Activated naive CD4-positive, alpha-beta T cell (primary cell): ENCODE measurements at regions not wholly inside any gene's neighbourhood (a gene's known extent, or its start where the extent isn't known, plus 50 kb on each side); places are given as distances from the start of the nearest gene placed in this dataset.

Source experiments
- DNase-seq, 4 experiments: peaks; one replicate each; lab custom pipeline; 2025; lab: John Stamatoyannopoulos, UW

DNA sequence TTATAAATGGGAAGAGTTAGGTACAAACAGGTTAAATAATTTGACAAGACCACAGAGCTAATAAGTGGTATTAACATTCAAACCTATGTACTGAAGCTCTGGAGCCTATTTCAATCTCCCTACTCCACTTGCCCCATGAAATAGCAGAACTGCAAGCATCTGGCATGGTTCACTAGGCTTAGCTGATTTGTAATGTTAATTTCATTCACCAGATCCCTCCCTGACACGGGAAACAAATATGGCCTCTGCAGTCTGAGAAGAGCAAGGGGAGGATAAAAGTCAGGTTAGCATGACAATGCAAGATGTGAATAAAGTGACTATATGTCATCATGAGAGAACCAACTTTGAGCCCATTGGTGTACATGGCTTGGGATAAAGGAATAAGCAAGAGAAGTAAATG is 428.8 kb downstream of the BRINP1 start:
- DNase-seq: no peak

DNA sequence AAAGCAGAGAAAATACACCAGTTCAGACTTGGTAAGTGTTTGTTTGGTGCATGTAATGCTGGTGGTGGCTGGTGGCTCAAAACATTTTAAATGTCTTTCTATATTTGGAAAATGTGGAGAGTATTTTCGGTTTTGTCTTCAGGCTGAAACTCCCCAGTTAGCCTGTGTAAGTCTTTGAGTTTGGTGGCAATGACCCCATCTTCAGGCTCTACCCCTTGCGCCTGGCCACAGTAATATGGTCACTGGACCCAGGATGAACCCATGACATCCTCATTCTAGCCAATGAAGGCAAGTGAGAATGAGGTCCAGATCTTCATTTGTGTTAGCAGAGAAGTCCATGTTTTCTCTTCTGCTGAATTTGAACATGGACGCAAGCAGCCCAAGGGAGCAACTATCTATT is 422.6 kb downstream of the BRINP1 start:
- no peak for DNase-seq

DNA sequence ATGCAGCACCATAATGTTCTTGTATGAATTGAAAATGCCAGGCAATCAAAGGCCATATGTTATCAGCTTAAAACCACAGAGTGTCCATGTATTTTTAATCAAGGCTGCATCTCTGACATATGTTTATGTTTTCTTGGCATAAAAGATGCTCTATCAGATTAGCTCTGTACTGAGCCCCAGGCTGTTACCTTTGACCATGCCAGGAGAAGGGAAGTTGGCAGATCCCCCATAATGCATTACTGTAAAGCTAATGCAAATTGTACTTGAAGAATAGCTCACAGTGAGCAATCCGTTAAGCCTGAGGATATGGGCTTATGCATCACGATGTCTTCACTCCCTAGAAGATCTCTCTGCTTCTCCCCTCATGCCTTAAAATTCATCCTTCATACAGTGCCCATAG is 414.4 kb downstream of the BRINP1 start:
- DNase-seq: no peak

DNA sequence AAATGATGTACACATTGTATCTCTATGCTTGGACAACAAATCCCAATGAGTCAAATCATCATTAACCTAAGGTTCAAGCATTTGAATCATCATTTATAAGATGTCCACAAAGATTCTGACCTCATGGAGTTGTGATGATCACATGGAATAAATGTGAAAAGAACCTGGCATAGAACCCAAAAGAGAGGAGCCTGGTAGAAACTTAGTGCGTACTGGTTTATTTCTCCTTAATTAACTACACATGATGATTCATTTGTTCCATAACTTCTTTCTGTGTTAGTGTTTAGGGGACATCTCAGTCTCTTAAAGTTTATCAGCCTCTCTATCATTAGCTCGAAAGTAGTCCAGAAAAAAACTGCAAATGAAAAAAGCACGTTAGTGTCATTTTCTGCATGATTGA is 411.6 kb downstream of the BRINP1 start:
- no peak for DNase-seq

DNA sequence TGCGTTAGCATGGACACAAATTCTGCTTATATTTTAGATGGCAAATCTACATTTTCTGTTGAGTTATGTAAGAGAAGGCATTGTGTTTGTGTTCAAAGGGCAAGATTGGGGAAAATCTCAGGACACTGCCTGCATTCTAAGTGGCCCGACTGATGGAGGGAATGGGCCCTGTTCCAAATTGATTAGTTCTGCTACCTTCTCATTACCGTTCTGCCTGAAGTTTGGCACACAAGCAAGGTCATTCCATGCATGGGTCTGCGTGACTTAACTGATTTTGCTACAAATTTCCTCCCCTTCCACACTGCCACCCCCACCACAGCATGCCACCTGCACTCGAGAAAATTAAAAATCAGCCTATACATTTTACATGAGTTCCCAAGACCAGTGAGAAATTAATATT is 409.9 kb downstream of the BRINP1 start:
- no peak for DNase-seq

DNA sequence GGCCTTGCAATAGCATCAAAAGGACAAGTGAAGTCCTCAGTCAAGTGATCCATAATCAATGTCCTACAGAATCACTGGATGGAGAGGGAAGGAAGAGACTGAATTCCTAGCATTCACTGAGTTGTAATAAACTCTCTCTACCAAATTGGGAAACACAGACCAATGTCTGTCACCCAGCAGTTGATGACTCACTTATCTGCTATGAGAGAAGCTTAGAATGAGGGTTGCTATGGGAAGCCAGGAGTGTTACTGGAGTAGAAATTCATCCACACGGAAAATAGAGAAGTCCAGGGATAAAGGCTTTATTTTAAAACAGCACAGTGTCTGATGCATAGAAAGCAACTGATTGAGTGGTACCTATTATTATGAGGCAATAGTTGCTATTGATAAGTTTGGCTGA is 407.4 kb downstream of the BRINP1 start:
- DNase-seq: no peak

DNA sequence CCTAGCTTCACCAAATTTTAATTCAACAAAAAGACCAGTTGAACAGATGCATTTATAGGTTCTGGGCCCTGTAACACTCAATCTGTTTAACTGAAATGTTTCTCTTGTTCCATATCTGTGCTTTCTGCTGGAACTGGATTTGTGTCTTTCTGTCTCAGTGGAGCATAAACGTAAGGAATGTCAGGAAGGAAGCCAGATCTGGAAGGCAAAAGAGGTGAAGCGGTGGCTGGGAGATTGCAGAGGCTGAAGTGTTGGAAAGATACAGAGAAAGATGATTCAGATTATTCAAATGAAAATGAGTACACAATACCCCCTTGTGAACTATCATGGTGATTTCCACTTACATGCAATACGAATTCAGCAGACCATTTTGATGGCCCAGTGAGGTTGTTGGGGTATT is 406.8 kb downstream of the BRINP1 start:
- no peak for DNase-seq

DNA sequence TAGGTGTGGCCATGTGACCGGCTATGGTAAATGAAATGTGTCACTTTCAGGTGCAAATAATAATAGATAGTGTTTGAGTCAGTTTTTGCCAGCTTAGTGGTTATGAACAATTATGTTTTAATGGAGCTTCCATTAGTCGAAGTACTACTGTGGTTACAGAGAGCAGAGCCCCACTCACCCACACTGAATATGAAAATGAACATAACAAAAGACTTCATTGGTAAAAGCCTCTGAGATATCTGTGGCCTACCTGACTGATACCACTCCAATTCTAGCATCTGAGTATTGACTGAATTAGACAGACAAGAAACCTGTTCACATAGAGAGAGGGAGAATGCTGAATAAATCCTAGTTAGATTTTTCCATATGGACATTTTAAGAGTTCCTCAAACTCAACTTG is 405.6 kb downstream of the BRINP1 start:
- no peak for DNase-seq

DNA sequence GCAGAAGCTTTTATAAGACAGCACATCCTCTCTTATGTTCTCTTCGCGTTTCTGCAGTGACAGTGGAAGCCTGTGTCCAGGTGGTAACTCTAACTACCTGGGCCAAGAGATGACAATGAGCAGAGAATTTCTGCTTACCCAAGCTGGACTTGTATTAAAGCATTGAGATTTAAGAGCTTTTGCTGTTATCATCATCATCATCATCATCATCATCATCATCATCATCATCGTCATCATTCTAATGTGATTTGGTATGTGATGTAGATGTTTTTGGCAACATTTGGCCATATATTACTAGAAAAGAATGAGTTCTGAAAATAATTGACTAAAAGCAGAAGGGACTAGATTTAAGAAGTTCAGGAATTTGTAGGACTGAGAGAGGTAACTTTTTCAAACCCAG is 401.3 kb downstream of the BRINP1 start:
- DNase-seq: no peak

DNA sequence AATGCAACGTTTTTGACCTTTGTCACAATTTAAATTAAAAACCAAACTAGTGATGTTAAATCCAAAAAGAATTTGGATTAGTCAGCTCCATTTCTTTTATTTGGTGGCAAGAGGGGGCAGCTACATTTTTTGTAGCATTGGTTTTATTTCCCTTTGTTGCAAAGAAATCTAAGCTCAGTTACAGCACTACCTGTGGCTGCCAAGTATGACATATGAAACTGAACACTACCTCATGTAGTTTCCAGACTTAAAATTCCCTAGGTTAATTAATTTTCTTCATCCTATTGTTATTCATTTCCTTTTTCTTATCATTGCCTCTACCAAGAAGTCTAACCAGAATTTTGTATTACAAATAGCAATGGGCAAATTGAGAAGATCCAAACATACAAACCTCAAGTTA is 393.5 kb downstream of the BRINP1 start:
- no peak for DNase-seq

DNA sequence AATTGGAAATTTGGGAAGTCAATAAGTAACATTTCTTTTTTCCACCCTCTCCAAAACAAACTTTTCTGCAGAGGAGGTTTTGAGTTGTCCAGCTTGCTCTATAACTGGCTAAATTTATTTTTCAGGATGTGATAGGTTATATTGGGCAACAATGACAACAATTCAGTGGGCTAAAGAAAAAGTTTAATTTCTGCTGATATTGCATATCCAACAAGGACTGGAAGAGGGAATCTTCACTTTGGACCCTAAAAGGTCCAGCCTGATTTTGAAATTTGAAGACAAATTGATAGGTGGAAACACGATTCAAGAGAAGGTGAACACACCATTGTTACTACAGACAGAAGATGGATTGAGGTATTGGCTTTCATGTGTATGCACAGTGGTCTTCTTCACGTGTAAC is 393.1 kb downstream of the BRINP1 start:
- no peak for DNase-seq

DNA sequence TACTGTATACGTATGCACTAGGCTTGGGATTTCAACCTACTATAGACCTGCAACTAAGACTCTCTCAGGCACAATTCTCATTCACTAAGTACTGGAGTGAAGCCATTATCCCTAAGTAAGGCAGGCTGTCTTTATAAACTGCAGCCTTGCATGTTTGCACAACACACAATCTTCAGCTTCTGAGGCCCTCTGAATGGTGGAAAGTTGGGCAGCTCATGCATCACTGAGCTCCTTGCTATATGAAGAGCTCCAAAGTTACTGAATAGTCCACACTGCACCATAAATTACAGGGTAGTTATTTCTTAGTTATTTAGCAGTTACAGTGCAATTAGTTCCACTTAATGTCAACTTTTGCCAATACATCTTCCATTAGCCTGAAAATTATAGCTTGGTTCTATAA is 384.6 kb downstream of the BRINP1 start:
- DNase-seq: no peak

DNA sequence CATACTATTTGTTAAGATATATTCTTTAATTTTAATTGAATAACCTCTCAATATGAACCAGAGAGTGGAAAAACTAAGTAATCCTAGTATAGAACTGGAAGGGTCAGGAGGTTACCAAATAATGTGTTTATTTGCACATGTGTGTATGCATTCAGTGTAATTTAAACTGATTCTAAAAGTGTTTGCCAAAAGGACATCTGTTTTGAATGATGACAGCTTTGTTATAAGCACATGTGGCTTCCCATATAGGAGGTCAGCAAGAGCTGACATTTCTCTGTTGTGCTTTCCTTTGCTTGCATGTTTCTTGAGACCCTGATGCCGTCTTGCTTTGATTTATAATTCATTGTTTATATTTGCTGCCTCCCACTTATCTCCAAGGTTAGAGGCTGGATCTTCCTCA is 383.4 kb downstream of the BRINP1 start:
- DNase-seq: no peak

DNA sequence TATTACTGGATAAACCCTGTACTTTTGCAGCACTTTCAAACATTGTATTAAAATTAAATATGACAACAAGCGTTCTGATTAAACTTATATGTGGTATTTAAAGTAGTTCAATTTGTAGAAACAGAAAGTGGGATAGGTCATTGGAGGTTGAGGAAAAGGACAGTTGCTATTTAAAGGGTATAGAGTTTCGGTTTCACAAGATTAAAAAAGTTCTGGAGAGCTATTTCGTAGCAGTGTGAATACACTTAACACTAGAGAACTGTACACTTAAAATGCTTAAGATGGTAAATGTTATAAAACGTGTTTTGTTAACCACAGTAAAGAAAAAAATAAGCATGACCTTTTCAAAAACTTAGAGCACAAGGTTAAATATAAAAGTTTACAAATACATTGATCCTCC is 382.1 kb downstream of the BRINP1 start:
- DNase-seq: no peak

DNA sequence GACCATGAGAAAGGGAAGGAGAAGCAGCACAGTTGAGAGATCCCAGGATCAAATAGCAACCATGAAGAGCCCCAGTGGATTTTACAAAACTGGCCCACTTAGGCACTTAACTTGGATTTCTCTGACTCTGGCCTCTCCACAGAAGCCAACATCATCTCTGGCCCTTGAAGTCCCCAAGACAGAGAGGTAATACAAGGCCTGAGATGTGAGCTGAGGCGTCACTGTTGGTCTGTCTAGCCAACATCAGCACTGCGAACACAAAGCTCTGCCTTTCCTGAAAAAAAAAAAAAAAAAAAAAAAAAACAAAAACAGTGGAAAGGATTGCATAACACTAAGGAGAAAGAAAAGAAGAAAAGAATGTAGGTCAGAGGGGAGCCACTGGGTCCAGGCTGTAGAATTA is 378.3 kb downstream of the BRINP1 start:
- no peak for DNase-seq

DNA sequence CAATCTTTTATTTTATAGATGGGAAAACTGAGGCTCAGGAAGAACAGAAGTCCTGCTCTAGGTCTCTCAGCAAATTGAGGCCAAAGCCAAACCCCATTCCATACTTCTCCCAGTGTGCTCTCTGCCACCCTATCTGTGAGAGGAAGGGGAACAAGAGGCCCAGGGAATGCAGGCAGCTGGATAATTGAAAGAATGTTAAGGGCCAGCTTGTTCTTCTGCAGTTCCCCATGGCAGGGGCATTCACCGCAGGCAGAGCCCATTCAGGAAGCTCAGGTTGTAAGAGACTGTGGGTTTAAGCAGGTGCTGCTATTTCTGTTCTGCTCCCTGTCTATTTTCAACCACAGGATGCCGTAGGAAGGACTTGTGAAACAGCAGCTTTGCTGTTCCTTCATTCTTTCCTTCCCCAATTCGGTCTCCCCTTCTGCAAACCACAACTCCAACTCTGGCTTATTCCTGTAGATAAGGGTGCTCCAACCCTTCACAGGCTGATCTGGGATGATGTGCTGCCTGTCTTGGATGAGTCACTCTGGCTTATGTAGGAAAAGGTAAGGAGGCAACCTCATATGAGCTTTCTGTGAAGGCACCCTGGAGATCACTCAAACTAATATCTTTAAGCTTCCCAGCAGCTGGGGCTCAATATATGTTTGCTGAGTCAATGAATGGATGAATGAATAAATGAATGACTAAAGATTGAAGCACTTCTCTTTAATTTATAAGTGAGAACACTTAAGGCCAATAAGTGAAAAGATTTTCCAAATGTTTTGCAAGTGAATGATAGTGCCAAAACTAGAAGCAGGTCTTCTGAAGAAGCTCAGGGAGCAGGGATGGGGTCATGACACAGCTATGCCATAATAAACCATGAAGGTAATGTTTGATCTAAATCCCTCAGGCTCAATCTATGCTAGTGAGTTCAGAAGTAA is 377.6 kb downstream of the BRINP1 start:
- DNase-seq: no peak

DNA sequence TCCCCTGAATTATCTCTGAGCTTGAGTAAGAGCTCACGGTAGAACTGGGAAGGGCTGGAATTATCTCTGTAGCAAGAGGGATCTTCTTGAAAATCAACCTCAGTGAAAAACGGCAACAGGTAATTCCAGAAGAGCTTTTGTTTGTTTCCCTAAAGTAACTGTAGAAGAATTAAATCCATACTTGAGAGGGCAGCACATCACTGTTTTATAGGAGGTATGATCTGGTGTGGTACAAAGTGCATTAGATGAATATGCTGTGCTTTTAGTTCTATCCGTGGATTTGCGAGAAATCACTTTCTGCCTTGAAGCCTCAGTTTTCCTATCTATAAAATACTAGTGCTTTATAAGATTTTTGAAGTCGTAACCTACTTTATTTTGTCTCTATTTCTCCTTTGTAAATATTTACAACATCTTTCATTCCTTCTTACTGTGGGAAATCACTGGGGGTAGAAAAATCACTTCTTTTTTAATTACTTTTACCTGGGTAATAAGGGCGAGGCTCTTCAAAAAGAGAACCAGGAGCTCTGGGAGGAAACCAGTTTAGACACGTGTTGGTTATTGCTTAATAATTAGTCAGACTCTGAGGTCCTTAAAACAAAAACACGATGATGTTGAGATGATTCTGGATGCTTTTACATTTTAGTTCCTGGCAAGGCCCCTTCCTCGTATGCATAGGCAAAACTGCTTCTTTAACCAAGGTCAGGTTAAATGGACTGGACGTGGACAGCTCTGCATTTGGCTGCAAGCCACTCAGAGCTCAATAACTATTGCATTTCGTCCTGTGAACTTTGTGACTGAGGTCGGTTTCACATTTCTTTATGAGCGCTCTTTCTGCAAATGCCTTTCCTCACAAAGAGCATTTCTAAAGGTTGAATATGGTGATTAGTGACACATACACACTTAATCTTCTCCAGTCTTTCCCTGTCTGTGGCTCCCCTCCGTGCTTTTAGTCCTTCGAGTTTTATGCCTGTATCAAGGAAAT is 376.1 kb downstream of the BRINP1 start:
- DNase-seq: no peak

DNA sequence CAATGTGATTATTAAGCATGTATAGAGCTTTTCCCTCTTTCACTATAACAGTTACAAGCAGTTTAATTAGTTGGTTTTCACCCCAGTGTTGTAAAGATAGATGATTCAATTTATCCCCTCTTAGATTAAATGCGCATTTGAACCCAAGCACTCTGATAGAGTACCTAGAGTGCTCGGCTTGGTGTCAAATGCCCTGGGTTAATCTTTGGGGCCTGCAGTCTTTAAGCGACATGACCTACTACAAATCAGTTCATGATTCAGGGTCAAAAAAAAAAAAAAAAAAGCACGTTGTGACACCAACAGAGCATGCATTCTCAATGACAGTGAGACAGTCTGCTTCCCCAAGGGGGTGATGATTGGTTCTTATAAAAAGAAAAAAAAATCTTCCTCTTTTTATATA is 375.3 kb downstream of the BRINP1 start:
- no peak for DNase-seq

DNA sequence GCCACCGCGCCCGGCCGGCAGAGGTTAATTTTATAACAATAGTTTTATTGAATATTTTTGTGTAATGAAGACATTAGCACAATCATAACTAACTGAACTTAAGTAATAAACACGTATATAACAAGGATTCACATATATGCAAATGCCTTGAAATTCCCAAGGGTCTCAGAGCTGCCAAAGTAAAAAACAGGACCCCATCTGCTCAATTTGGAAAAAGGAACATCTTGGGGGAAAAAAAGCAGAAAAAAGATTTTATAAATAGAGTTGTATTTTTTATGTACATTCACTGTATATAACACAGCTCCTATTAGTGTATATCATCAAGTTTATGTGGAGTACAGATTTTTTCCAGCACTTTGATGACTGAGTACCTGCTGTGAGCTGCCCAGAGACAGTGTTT is 366.7 kb downstream of the BRINP1 start:
- DNase-seq: no peak

DNA sequence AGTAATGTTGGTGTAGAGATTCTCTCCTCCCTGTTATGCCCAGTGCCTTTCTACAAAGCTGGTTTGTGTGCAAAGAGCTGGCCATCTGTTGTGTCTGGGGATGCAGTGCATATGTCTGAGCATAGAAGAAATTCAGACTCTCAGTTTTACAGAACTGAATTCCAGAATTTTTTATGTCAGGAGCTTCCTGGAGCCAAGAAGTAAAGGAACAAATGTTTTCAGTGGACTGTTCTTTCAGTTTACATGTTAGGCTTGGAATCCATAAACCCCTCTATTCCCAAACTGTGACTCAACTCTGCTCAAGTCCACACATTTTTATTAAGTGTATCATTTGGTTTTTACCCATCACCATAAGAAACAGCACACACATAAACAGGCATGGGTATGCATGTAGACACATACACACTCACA is 366.0 kb downstream of the BRINP1 start:
- no peak for DNase-seq

DNA sequence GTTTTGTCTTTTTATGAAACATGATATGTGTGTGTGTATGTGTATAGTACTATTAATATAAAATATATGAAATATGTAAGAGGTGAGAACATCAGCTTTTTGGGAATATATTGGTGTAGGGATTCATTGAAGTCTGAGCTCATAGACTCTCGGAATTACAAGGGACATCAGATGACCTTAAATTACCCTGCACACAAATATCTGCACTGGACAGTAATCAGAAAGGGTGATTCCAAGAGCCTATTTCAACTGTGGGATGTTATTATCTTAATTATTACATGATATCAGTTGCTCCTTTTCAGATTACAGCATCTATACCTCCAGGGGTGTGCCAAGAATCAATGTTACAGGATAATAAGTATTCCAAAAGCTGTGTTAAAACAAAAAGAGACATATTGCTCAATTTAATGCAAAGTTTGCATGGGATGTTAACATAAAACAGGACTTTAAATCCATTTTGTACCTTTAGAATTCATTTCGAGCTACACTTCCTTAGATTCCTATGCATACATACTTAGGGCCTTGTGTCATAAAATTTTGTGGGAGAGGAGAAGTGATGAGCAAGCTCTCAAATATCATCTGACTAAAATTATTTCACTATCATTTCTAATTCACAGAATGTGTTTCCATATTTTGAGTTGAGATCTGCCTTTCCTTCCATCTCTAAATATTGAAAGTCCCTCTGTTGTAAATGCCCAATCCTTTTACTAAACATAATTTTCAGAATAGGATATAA is 365.2 kb downstream of the BRINP1 start:
- DNase-seq: no peak

DNA sequence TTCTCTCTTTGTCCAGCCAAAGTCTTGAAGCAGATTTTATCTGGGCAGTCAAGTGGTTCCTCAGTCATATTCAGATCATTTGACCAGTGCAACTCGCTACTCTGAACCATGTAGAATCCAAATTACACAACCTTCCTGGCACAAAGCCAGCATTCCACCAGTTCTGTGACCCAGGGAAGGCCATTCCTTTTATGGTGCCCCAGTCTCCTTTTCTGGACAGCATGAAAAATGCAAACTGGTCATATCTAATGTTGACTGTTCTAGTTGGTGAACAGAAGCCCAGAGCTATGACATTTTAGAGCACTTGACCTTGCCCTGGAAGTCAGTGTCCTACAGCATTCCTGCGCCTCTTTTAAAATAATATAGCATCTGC is 364.6 kb downstream of the BRINP1 start:
- DNase-seq: no peak
